ENCODE measurements at regions not wholly inside any gene's neighbourhood (a gene's known extent, or its start where the extent isn't known, plus 50 kb on each side); places are given as distances from the start of the nearest gene placed in this dataset.

DNA sequence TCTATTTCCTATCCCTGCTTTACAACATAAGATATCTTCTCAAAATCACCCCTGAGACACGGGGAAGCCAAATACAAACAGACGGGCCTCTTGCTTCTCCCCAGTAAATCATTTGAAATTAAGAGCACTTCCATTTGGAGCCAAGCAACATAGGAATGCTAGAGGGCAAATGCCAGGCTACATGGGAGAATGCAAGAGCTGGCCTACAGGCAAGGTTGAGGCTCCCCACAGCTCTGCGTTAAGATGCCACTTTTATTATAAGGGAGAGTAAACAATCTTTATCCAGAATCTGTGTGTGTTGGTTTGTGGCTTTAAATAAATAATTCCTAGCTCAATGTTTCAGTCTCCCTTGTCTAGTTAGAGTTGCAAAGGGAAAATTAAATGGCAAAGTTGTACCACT lies 305.1 kb upstream of the KCNH8 start:
- TF ChIP-seq, protein P1, sequence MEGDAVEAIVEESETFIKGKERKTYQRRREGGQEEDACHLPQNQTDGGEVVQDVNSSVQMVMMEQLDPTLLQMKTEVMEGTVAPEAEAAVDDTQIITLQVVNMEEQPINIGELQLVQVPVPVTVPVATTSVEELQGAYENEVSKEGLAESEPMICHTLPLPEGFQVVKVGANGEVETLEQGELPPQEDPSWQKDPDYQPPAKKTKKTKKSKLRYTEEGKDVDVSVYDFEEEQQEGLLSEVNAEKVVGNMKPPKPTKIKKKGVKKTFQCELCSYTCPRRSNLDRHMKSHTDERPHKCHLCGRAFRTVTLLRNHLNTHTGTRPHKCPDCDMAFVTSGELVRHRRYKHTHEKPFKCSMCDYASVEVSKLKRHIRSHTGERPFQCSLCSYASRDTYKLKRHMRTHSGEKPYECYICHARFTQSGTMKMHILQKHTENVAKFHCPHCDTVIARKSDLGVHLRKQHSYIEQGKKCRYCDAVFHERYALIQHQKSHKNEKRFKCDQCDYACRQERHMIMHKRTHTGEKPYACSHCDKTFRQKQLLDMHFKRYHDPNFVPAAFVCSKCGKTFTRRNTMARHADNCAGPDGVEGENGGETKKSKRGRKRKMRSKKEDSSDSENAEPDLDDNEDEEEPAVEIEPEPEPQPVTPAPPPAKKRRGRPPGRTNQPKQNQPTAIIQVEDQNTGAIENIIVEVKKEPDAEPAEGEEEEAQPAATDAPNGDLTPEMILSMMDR (IDR thresholded peaks at IDR 0.05), result no peak
- no peak for TF ChIP-seq POLR2A (IDR thresholded peaks at IDR 0.05)

Measured in Peyer's patch (tissue), 4 donors.